HG03039 (cell line): ENCODE measurements at regions not wholly inside any gene's neighbourhood (a gene's known extent, or its start where the extent isn't known, plus 50 kb on each side); places are given as distances from the start of the nearest gene placed in this dataset.

Source experiments
- ATAC-seq: cut with Tn5 transposase; IDR thresholded peaks from one replicate; pipeline ENCODE4 v1.9.1; 2021; ENCODE audit warnings: mild to moderate bottlenecking, moderate library complexity; ENCODE audit not compliant: unreplicated experiment

DNA sequence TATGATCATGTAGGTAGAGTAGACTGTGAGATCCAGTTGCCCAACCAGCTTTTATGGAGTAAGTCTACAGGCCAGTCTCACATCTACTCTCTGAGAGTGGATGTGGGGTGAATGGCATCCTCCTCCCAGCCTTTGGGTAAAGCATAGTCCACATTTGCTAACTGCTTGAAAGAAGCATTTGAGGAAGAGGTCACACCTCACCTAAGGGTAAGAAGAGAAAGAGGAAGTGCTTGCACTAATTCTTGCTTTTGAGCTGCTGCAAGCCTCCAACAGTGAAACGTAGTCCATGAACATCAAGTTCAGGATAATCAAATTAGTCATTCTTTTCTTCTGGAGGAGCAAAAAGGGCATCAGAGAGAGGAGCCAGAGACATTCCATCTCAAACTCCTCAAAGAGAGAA lies 93.9 kb upstream of the AGR3 start:
- no peak for ATAC-seq

DNA sequence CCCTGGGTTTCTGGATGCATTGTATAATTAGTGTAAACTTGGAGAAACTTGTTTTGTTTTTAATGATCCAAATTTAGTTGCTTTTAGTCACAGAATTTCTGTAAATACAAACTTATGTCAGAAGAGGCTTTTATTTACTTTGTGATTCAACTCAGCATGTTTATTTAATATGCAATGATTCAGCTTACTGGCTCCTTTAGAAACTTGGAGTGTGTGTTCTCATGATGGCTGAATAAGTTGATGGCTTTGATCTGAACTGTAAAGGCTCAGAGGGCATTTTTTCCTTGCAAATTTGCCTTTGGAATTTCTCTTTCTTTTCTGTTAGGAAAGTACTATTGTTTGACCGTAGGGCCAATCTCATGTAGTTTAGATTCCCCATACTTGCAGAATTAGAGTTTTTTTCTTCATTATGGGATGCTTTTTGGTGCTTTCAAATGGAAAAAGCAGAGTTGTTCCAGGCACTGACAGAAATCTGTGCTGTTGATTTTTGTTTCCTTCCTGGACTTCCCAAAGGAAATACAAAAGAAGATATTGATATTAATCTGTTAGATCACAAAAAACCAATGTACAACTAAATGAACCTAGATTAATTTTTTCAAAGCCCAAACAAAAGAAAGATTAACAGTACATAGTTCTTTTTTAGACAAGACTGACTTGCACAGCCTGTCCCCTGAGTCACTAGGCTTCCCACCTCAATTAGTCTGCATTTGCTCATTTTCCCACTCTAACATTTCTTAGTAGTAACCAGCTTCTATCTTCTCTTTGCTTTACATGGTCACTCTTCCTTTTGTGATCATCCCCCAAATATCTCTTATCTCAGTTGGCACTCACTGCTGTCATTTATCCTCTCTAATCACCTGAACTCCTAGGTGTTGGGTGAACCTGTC lies 96.8 kb upstream of the AGR3 start:
- ATAC-seq: no peak

GRCh38 chr7:16980539-16980938 lies 98.8 kb upstream of the AGR3 start:
- ATAC-seq: no peak

DNA sequence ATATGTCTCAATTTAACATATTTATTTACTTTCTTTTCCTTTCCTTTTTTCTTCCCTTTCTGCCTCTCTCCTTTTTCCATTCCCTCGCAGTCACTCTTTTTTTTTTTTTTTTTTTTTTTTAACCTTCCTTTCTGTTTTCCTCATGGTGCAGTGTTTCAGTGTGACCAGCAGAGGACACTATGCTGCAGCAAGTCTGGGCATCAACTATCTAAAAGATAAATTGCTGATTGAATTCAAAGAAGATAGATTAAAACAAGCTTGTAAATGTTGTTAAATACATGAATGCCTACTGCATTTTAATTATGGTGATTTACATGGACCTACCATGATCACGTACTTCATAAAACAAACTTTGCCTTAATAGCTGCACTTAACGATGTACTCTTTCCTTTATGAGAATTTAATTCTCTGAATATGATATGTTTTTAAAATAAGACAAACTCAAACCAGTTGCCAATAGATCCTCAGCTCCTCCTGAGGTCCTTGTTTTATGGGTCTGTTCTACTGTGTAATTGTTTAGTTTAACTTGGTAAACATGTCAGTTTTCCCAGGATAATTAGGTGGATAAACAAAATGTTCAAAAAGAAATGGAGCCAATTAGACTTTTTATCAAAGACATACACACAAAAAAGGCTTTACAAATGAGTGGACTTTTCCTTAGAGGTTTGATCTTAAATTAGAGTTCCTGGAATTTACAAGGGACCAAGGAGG lies 101.0 kb upstream of the AGR3 start:
- no peak for ATAC-seq

- ATAC-seq: no peak
Measured at GRCh38 chr7:16984375-16984774, 102.6 kb upstream of the AGR3 start.

DNA sequence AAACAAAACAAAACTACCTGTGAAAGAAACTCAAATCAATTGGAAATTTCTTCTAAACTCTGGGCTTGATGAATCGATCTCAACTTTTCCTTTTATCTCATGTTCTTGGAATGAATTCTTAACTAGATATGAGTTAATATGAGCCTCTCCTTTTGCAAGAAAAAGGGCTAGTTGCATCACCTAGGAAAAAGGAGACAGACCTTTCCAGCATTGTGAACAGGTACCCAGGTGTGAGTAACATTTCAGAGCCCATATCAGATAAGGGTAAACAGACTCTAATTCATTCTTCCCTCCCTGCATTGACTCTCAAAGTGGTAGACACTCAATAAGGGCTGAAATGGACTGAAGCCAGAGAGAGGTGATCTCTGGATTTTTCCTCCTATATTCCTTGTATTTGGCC lies 103.8 kb upstream of the AGR3 start:
- no peak for ATAC-seq

DNA sequence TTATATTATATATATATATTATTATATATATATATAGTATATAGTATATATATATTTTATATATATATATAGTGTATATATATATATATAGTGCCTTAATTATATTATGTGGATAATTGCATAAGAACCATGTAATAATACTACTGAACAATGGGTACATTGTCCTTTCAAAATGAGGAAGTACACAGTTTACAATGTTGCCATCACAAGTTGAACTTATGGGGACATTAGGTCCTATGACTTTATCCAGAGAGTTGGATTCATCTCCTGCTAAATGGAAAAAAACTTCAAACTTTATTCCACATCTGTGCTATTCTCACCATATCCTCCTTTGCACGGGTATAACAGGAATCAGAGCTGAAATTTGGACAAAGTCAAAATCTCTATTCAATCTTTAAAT lies 105.0 kb upstream of the AGR3 start:
- ATAC-seq: no peak

GRCh38 chr7:16989811-16990413 lies 108.1 kb upstream of the AGR3 start:
- no peak for ATAC-seq

DNA sequence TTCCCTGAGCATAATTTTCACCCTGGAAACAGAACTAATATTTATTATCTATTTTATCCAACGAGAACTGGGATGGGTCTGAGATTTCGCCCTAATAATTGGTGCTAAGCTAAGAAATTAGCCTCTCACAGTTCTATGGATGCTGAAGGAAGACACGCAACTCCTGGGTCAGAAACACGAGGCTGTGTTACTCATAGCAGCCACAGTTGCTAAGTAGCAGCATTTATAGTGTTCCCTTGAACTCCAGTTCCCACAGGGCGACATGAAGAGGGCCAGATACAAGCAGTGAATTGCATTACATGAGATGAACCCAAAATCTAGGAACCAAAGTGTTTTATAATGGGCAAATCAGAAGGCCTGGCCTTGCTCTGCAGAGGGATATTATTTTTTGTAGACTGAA lies 109.8 kb upstream of the AGR3 start:
- no peak for ATAC-seq

DNA sequence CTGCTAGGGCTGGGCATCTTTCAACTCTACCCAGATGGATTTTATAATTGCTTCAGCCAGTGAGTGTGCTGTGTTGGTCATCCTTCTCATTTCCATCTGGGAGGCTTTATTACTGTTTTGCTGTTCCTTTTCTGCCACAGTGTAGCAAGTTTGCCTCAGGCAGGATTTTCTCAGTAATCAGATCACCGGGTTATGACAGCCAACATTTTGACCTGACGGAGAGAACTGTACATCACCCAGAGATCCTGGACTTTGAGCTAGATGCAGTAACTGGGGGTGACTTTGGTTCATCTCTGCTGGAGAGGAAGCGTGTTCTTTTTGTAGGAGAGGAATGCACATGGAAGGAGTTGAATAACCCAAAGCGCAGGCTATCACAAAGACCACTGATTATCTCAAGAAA lies 111.8 kb upstream of the AGR3 start:
- ATAC-seq: no peak

GRCh38 chr7:16998481-16999051 lies 116.8 kb upstream of the AGR3 start:
- ATAC-seq: no peak

GRCh38 chr7:16999541-17000267 lies 117.9 kb upstream of the AGR3 start:
- no peak for ATAC-seq

DNA sequence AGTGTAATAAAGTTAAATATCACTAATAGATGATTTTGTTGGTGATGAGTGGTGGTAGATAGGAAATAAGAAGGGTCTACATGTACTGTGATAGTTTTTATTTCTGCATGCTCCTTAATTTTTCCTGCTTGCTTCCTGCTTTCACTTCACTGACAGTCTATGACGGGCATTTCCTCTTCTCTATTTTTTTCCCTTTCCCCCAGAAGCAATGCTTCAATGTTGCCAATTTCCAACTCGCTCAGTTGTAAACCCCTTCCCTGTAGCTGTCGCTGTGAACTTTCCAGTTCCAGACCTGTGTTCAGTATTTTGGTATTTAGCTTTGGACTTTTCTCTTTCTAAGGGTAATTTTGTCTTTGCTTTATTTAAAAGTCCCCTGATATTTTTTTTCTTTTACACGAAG lies 123.5 kb upstream of the AGR3 start:
- no peak for ATAC-seq

DNA sequence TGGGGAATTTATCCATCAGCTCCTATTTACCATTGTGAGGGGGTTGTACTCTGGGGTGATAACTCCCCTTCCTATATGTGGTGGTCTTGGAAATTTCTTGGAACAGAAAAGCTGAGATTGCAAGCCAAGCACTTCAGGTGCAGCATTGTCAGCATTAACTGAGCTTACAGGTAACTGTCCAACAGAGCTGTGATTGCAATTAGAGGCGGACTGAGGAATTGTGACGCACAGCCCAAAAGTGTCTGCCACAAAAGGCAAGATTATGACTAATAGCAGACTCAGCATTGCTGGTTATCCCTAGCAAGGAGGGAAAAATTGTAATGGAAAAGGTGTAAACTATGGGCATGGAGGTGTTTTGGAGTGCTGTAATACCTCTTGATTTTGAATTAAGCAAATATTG lies 126.1 kb upstream of the AGR3 start:
- ATAC-seq: no peak

- ATAC-seq: no peak
Measured at GRCh38 chr7:17009007-17009719, 127.4 kb upstream of the AGR3 start.

DNA sequence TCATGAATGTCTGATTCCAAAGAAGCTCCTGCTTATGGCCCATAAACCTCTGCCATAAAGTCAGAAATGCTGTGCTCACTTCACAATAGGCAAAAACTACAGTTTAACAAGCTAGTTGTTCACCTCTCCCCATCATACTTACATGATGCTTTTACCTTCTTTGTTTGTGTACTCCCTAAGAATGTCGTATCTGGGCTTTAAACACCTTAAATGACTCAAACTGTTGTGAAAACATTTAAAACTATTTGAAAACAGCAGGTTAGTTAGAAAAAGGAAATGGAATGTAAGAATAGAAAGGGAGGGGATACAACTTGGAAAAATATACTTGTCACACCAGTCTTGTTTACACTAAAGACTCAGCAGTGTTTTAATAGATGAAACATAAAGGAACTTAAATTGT lies 128.2 kb upstream of the AGR3 start:
- ATAC-seq: no peak

- peak; percentile 48 for ATAC-seq
Measured at GRCh38 chr7:17010637-17011300, 129.0 kb upstream of the AGR3 start.

GRCh38 chr7:17013204-17013603 lies 131.4 kb upstream of the AGR3 start:
- ATAC-seq: no peak

DNA sequence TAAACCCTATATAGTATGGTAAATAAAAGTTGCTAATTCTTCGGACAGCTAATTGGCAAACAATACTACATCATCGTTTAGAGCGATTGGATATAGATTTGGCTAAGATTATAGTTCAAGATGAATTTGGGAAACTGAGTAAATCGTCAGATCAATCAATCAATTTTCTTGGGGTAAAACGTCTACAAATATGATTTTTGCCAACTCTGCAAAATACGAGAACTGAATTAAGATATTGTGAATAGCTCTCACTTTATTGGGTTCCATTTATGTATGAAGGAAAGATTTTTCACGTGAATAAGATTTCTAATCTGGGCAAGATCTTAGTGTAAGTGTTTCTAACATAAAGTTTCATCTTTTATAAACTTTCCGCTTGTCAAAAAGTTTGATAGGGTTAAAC lies 132.9 kb upstream of the AGR3 start:
- ATAC-seq: no peak

- no peak for ATAC-seq
Measured at GRCh38 chr7:17015598-17016031, 133.8 kb upstream of the AGR3 start.
